ENCODE measurements at regions not wholly inside any gene's neighbourhood (a gene's known extent, or its start where the extent isn't known, plus 50 kb on each side); places are given as distances from the start of the nearest gene placed in this dataset.
"Not testable (repeated sequence)": the region's sequence is repeated elsewhere in the genome, so short reads cannot be mapped to it uniquely, and the experiment has no call there.

- H3F3A ChIP-seq (ENCODE audit: insufficient read depth, low read depth): no peaks in the 10 kb centered on the region
- H3K9me2 ChIP-seq (ENCODE audit: insufficient read depth): no peaks in the 10 kb centered on the region
- H3K4me3 ChIP-seq: no peak overlapping the region
- ChIA-PET POLR2A (ENCODE audit: unreplicated experiment) (no interaction called here), CTCF (no interaction called here)
- intact Hi-C loops (cut with micrococcal nuclease; ENCODE audit: unreplicated experiment): loop anchor here (10.0 kb wide), 2 partner anchors 109 to 639 kb away; partner anchors contain the start of gene CDH10
- H3K4me2 ChIP-seq: no peak overlapping the region
- no peak overlapping the region for H2AFZ ChIP-seq
- no peak overlapping the region for H3K27ac ChIP-seq
- H3K79me2 ChIP-seq (ENCODE audit: low read depth): no peaks in the 10 kb centered on the region
- no peaks in the 10 kb centered on the region for H3K36me3 ChIP-seq (ENCODE audit: low read depth)
- 0 out of 2 replicates have a peak, but pooled peaks have one; percentile 20 for TF ChIP-seq CTCF (conservative IDR thresholded peaks at IDR 0.05)
- no peak for TF ChIP-seq EZH2 (IDR thresholded peaks at IDR 0.05; ENCODE audit: low read depth)
- H3K9me3 ChIP-seq (ENCODE audit: insufficient read depth, low read depth): no peaks in the 10 kb centered on the region; the same call in 1 of the 2 replicates
- no peak for DNase-seq
- H3K4me1 ChIP-seq (replicated peaks; ENCODE audit: insufficient read depth): no peaks in the 10 kb centered on the region
- no peaks in the 10 kb centered on the region for H4K20me1 ChIP-seq (ENCODE audit: insufficient read depth)
- H3K27me3 ChIP-seq (ENCODE audit: insufficient read depth, low read depth): no peaks in the 10 kb centered on the region
- BruUV-seq (replicated peaks): no TSS peak
Observed at GRCh38 chr5:24005384-24005783, 498.0 kb downstream of the PRDM9 start.

- H2AFZ ChIP-seq; intact Hi-C loops (cut with micrococcal nuclease; ENCODE audit: unreplicated experiment); CTCF ChIA-PET; H4K20me1 ChIP-seq (ENCODE audit: insufficient read depth); H3K4me3 ChIP-seq; DNase-seq; H3K9me2 ChIP-seq (ENCODE audit: insufficient read depth); H3K4me1 ChIP-seq (replicated peaks; ENCODE audit: insufficient read depth); H3K27me3 ChIP-seq (ENCODE audit: insufficient read depth, low read depth); POLR2A ChIA-PET (ENCODE audit: unreplicated experiment); H3K9me3 ChIP-seq (ENCODE audit: insufficient read depth, low read depth); H3K79me2 ChIP-seq (ENCODE audit: low read depth); H3K36me3 ChIP-seq (ENCODE audit: low read depth); H3K27ac ChIP-seq; H3K4me2 ChIP-seq; BruUV-seq (replicated peaks); H3F3A ChIP-seq (ENCODE audit: insufficient read depth, low read depth): not testable (repeated sequence)
Observed at GRCh38 chr5:24017710-24018109, 510.3 kb downstream of the PRDM9 start.

- no peaks in the 10 kb centered on the region for H3K27me3 ChIP-seq (ENCODE audit: insufficient read depth, low read depth)
- CTCF ChIA-PET: interaction anchor here (0.7 kb wide), 1 partner anchor 38 kb away, joined by 3 read pairs; no protein-coding TSS in a partner anchor
- TF ChIP-seq EZH2 (IDR thresholded peaks at IDR 0.05; ENCODE audit: low read depth) (no peak), CTCF (conservative IDR thresholded peaks at IDR 0.05) (no peak)
- no peaks in the 10 kb centered on the region for H3K9me2 ChIP-seq (ENCODE audit: insufficient read depth)
- no peaks in the 10 kb centered on the region for H3K9me3 ChIP-seq (ENCODE audit: insufficient read depth, low read depth)
- intact Hi-C loops (cut with micrococcal nuclease; ENCODE audit: unreplicated experiment): no loop called here
- no peaks in the 10 kb centered on the region for H3K36me3 ChIP-seq (ENCODE audit: low read depth)
- no peak overlapping the region for H3K27ac ChIP-seq
- no peaks in the 10 kb centered on the region for H4K20me1 ChIP-seq (ENCODE audit: insufficient read depth)
- H3K79me2 ChIP-seq (ENCODE audit: low read depth): no peaks in the 10 kb centered on the region
- BruUV-seq (replicated peaks): no TSS peak
- no peaks in the 10 kb centered on the region for H3F3A ChIP-seq (ENCODE audit: insufficient read depth, low read depth)
- H3K4me1 ChIP-seq (replicated peaks; ENCODE audit: insufficient read depth): no peaks in the 10 kb centered on the region
- no peak overlapping the region for H2AFZ ChIP-seq
- DNase-seq: no peak
- no peak overlapping the region for H3K4me2 ChIP-seq
- no peak overlapping the region for H3K4me3 ChIP-seq
- POLR2A ChIA-PET (ENCODE audit: unreplicated experiment): no interaction called here
Observed at GRCh38 chr5:24026288-24026687, 518.9 kb downstream of the PRDM9 start.

- H3K4me2 ChIP-seq: no peak overlapping the region
- BruUV-seq (replicated peaks): no TSS peak
- H3K4me3 ChIP-seq: no peak overlapping the region
- no peaks in the 10 kb centered on the region for H4K20me1 ChIP-seq (ENCODE audit: insufficient read depth)
- H3K9me3 ChIP-seq (ENCODE audit: insufficient read depth, low read depth): no peaks in the 10 kb centered on the region
- no peak overlapping the region for H3K27ac ChIP-seq
- H3F3A ChIP-seq (ENCODE audit: insufficient read depth, low read depth): no peaks in the 10 kb centered on the region
- no peak for TF ChIP-seq CTCF (conservative IDR thresholded peaks at IDR 0.05)
- TF ChIP-seq EZH2 (IDR thresholded peaks at IDR 0.05; ENCODE audit: low read depth): no peak
- DNase-seq: no peak
- no peaks in the 10 kb centered on the region for H3K27me3 ChIP-seq (ENCODE audit: insufficient read depth, low read depth)
- no peaks in the 10 kb centered on the region for H3K9me2 ChIP-seq (ENCODE audit: insufficient read depth)
- no peaks in the 10 kb centered on the region for H3K36me3 ChIP-seq (ENCODE audit: low read depth)
- no peaks in the 10 kb centered on the region for H3K79me2 ChIP-seq (ENCODE audit: low read depth)
- CTCF ChIA-PET: no interaction called here
- H3K4me1 ChIP-seq (replicated peaks; ENCODE audit: insufficient read depth): no peaks in the 10 kb centered on the region
- intact Hi-C loops (cut with micrococcal nuclease; ENCODE audit: unreplicated experiment): no loop called here
- H2AFZ ChIP-seq: no peak overlapping the region
- POLR2A ChIA-PET (ENCODE audit: unreplicated experiment): no interaction called here
Observed at GRCh38 chr5:24042688-24043087, 535.3 kb downstream of the PRDM9 start.

Measured in PC-9 (cell line).